ENCODE measurements at regions not wholly inside any gene's neighbourhood (a gene's known extent, or its start where the extent isn't known, plus 50 kb on each side); places are given as distances from the start of the nearest gene placed in this dataset.

DNA sequence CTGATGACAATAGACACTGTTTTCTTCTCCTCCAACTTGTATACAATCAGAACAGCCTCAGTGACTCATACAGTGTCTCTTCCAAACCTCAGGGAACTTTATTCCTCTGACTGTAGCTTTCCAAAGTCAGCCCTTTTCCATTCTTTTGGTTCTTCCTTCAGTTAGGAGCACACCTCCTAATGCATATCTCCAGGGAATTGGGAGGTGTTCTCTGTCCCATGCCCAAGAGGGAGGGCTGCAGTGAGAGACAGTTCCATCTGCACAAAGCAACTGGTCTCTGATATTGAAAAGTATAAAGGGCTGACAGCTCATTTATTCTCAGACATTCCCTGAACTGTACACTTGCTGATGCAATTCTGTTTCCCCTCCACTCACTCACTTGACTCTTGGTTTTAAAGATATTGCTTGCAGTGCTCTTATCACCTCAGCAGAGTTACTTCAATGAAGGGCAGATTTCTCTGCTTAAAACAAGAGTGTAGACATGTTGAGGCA lies 337.8 kb upstream of the TBC1D5 start:
- no peak for DNase-seq (ENCODE audit: extremely low read depth, low read depth)
- TF ChIP-seq, protein P1, sequence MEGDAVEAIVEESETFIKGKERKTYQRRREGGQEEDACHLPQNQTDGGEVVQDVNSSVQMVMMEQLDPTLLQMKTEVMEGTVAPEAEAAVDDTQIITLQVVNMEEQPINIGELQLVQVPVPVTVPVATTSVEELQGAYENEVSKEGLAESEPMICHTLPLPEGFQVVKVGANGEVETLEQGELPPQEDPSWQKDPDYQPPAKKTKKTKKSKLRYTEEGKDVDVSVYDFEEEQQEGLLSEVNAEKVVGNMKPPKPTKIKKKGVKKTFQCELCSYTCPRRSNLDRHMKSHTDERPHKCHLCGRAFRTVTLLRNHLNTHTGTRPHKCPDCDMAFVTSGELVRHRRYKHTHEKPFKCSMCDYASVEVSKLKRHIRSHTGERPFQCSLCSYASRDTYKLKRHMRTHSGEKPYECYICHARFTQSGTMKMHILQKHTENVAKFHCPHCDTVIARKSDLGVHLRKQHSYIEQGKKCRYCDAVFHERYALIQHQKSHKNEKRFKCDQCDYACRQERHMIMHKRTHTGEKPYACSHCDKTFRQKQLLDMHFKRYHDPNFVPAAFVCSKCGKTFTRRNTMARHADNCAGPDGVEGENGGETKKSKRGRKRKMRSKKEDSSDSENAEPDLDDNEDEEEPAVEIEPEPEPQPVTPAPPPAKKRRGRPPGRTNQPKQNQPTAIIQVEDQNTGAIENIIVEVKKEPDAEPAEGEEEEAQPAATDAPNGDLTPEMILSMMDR (IDR thresholded peaks at IDR 0.05; ENCODE audit: low read depth, low read length, missing control alignments): no peak
- H3K4me3 ChIP-seq (replicated peaks; ENCODE audit: low read depth, low read length): no peak overlapping the region

DNA sequence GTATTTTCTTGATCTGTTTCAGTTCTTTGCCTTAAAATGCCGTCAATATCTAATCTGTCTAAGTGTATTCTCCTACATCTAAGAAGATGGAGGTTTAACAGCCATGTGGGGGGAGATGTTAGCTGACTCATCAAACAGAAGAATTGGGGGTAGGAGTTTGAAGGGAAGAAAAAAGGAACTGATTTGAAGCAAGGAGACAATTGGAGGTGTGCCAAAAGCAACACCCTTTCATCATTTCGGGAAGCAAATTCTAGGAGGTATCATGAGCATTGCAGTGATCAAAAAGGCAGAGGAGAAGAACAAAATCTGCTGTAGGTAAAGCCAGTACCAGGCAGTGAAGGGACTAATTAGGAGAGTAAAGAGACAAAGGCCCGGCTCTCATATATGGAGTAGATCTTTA lies 337.3 kb upstream of the TBC1D5 start:
- DNase-seq (ENCODE audit: extremely low read depth, low read depth): no peak
- TF ChIP-seq, protein P1 (IDR thresholded peaks at IDR 0.05; ENCODE audit: low read depth, low read length, missing control alignments): no peak
- no peak overlapping the region for H3K4me3 ChIP-seq (replicated peaks; ENCODE audit: low read depth, low read length)

DNA sequence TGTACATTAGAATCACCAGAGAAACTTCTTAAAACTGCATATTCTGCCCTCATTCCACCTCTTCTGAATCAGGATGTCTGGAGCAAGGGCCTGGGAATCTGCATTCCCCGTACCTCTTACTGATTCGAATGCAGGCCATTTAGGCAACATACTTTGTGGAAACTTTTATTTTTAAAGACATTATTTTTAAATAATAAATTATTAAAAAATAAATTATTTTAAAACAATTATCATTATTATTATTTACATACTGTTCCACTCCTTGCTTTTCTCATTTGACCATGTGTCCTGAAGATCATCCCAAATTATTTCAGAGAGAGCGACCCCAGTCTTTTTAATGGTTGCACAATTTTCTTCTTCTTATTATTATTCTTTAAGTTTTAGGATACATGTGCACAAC lies 336.6 kb upstream of the TBC1D5 start:
- no peak overlapping the region for H3K4me3 ChIP-seq (replicated peaks; ENCODE audit: low read depth, low read length)
- DNase-seq (ENCODE audit: extremely low read depth, low read depth): no peak
- TF ChIP-seq, protein P1 (IDR thresholded peaks at IDR 0.05; ENCODE audit: low read depth, low read length, missing control alignments): no peak

DNA sequence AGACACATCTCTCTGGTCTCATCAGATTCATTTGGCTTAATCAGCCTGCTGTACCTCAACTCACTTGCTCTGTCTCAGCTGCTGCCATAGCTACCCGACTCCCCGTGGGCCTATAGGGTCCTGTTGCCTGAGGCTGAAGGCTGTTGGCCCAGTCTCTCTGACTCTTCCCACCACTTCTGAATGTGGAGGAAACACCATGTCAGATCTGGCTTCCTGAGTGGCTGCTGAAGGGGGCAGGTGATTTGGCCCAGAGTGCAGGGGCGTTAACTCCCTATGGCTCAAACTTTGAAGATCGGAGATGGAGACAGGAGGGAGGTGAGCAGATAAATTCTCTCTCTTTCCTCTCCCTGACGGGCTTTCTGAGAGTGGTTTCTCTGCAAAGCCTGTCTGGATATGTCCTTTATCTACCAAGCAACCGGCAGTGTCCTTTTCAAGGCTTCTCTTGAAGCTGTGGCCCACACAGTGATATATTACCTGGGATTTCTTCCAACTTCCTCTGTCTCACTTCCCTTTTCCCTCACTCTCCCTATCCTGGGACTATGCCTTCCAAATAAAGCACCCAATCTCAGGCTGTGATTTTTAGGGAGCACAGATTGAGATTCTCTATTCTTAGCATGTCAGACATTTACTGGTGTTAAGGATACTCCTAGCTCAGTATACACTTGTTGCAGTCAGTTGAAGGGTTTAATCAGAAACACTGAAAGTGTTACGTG lies 334.9 kb upstream of the TBC1D5 start:
- H3K4me3 ChIP-seq (replicated peaks; ENCODE audit: low read depth, low read length): no peak overlapping the region
- TF ChIP-seq, protein P1 (IDR thresholded peaks at IDR 0.05; ENCODE audit: low read depth, low read length, missing control alignments): no peak
- DNase-seq (ENCODE audit: extremely low read depth, low read depth): no peak

DNA sequence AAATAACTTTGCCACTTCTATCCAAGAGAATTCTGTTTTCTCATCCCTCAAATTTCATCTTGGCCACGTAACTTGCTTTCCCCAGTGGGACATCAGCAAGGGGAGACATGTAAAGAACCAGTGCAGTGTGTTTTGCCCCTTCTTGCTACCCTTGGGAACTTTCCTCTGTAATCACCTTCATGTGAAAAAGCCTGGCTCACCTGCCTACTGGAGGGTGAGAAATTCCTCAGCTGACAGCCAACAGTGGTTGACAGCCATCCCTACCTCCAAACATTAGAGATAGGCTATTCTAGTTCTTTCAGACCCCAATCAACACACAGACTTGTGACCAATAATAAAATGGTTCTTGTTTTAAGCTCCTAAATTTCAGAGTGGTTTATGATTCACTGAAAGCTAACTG lies 333.9 kb upstream of the TBC1D5 start:
- H3K4me3 ChIP-seq (replicated peaks; ENCODE audit: low read depth, low read length): no peak overlapping the region
- no peak for DNase-seq (ENCODE audit: extremely low read depth, low read depth)
- TF ChIP-seq, protein P1 (IDR thresholded peaks at IDR 0.05; ENCODE audit: low read depth, low read length, missing control alignments): no peak

DNA sequence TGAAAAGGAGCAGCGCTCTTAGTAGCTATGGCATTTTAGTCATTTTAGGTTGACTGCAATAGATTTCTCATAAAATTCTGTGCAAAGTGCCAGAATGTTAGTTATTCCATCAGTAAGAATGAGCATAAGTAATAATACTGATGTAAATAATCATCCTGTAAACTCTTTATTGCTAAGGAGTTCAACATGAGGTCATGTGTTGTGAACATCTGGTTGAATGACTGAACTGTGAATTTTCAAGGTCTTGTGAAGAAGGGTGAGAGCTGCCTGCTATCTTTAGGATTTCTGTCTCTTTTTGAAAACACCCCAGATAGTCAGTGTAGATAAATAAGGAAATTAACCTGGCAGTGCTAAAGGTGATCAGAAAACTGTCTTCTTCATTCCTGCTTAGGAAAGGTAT lies 333.4 kb upstream of the TBC1D5 start:
- no peak for DNase-seq (ENCODE audit: extremely low read depth, low read depth)
- H3K4me3 ChIP-seq (replicated peaks; ENCODE audit: low read depth, low read length): no peak overlapping the region
- TF ChIP-seq, protein P1 (IDR thresholded peaks at IDR 0.05; ENCODE audit: low read depth, low read length, missing control alignments): no peak

DNA sequence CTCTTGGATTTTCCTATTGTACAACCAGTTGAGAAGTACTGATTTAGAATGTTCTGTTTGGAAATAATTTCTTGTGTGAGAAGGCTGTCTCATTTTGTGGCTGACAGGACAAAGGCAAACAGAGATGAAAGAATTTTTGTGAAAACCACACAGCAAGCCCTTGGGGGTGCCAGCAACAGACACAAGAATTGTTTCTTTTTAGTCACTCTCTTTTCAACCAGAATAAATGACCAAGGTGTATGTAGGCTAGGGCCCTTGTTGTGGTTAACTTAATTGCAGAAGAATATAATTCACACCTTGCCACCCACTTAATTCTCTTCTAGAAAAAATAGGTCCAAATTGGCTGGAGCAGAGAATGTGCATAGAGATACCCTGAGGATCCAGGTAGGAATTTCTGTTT lies 329.4 kb upstream of the TBC1D5 start:
- DNase-seq (ENCODE audit: extremely low read depth, low read depth): no peak
- H3K4me3 ChIP-seq (replicated peaks; ENCODE audit: low read depth, low read length): no peak overlapping the region
- TF ChIP-seq, protein P1 (IDR thresholded peaks at IDR 0.05; ENCODE audit: low read depth, low read length, missing control alignments): no peak
